ENCODE measurements at regions not wholly inside any gene's neighbourhood (a gene's known extent, or its start where the extent isn't known, plus 50 kb on each side); places are given as distances from the start of the nearest gene placed in this dataset.

DNA sequence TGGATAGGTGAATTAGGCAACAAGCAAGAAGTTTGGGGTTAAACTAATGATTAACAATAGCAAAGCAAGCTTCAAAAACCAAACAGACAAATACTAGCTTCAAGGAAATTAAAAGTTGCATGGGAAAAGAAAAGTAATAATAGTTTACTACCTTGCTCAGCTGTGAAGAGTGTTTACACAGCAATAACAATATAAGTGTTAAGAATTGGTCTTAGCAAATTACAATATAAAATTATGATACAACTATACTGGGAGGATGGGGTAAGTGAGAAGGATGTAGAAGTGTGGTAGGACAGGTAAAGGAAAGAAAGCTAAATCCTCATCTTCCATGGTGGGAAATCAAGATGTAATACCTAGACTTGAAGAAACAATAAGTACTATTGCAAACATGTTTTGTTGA lies 137.7 kb upstream of the MAFB start:
- no peaks in the 10 kb centered on the region for H3K4me1 ChIP-seq (ENCODE audit: control insufficient read depth, insufficient read depth, low read length)
- H3K4me3 ChIP-seq (ENCODE audit: low read length): no peak overlapping the region
- no peaks in the 10 kb centered on the region for H3K9me3 ChIP-seq (replicated peaks; ENCODE audit: low read length)
- H3K9ac ChIP-seq (ENCODE audit: low read depth, low read length): no peak overlapping the region
- no peaks in the 10 kb centered on the region for H3K36me3 ChIP-seq (ENCODE audit: insufficient read depth, low read length)
- no peaks in the 10 kb centered on the region for H3K27me3 ChIP-seq (ENCODE audit: control insufficient read depth, insufficient read depth, low read length)
- no peak overlapping the region for H3K4me2 ChIP-seq (ENCODE audit: low read length)

GRCh38 chr20:40835321-40835720 lies 146.3 kb upstream of the MAFB start:
- no peak overlapping the region for H3K9ac ChIP-seq (ENCODE audit: low read depth, low read length)
- no peak overlapping the region for H3K4me3 ChIP-seq (ENCODE audit: low read length)
- H3K4me2 ChIP-seq (ENCODE audit: low read length): no peak overlapping the region
- H3K4me1 ChIP-seq (ENCODE audit: control insufficient read depth, insufficient read depth, low read length): no peaks in the 10 kb centered on the region
- H3K27me3 ChIP-seq (ENCODE audit: control insufficient read depth, insufficient read depth, low read length): no peaks in the 10 kb centered on the region
- no peaks in the 10 kb centered on the region for H3K9me3 ChIP-seq (replicated peaks; ENCODE audit: low read length)
- H3K36me3 ChIP-seq (ENCODE audit: insufficient read depth, low read length): no peaks in the 10 kb centered on the region

- Histone ChIP-seq H3K4me1 (ENCODE audit: control insufficient read depth, insufficient read depth, low read length) (no peaks in the 10 kb centered on the region), H3K9ac (ENCODE audit: low read depth, low read length) (no peak overlapping the region), H3K36me3 (ENCODE audit: insufficient read depth, low read length) (no peaks in the 10 kb centered on the region), H3K4me3 (ENCODE audit: low read length) (no peak overlapping the region), H3K4me2 (ENCODE audit: low read length) (no peak overlapping the region), H3K27me3 (ENCODE audit: control insufficient read depth, insufficient read depth, low read length) (no peaks in the 10 kb centered on the region), H3K9me3 (replicated peaks; ENCODE audit: low read length) (no peaks in the 10 kb centered on the region)
These were observed 149.5 kb upstream of the MAFB start for GRCh38 chr20:40838509-40838908.

DNA sequence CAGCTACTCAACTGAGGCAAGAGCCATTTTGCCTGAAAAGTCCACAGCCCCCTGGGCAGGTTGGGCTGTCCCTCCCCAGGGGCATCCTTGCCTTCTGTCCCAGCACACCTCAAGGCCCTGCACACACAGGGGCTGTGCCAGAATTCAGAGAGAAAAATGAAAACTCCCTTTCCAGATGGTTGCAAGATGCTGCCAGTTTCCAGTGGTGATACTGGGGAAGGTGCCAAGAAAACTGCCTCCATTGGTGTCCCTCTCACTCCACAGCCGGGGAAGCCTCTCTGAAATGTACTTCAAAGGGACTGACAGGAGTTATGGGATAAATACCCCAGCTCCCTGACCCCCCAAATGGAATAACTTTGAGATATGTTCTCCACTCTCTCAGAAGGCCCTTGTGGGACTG lies 154.2 kb upstream of the MAFB start:
- Histone ChIP-seq H3K4me3 (ENCODE audit: low read length) (no peak overlapping the region), H3K9me3 (replicated peaks; ENCODE audit: low read length) (no peaks in the 10 kb centered on the region), H3K4me1 (ENCODE audit: control insufficient read depth, insufficient read depth, low read length) (no peaks in the 10 kb centered on the region), H3K4me2 (ENCODE audit: low read length) (no peak overlapping the region), H3K36me3 (ENCODE audit: insufficient read depth, low read length) (no peaks in the 10 kb centered on the region), H3K9ac (ENCODE audit: low read depth, low read length) (no peak overlapping the region), H3K27me3 (ENCODE audit: control insufficient read depth, insufficient read depth, low read length) (no peaks in the 10 kb centered on the region)

DNA sequence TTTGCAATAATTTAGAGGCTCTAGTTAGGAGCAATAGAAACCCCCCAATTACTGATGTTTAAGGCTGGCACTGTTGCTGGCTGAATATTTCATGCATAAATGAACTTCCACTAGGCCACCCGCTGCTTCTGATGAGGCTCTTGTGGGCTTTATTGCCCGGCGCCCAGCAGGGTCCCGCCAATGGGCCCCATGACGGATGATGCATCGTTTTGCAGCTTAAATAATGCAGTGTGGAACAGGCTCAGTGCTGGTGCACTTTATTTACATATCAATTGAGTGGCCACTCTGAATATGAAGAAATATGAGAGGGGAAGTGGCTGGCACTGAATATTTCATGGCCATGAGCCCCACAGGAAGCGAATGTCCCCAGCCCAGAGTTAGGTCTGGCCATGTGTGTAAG lies 155.3 kb upstream of the MAFB start:
- Histone ChIP-seq H3K36me3 (ENCODE audit: insufficient read depth, low read length) (no peaks in the 10 kb centered on the region), H3K4me2 (ENCODE audit: low read length) (no peak overlapping the region), H3K4me3 (ENCODE audit: low read length) (no peak overlapping the region), H3K4me1 (ENCODE audit: control insufficient read depth, insufficient read depth, low read length) (no peaks in the 10 kb centered on the region), H3K9me3 (replicated peaks; ENCODE audit: low read length) (no peaks in the 10 kb centered on the region), H3K27me3 (ENCODE audit: control insufficient read depth, insufficient read depth, low read length) (no peaks in the 10 kb centered on the region), H3K9ac (ENCODE audit: low read depth, low read length) (no peak overlapping the region)

DNA sequence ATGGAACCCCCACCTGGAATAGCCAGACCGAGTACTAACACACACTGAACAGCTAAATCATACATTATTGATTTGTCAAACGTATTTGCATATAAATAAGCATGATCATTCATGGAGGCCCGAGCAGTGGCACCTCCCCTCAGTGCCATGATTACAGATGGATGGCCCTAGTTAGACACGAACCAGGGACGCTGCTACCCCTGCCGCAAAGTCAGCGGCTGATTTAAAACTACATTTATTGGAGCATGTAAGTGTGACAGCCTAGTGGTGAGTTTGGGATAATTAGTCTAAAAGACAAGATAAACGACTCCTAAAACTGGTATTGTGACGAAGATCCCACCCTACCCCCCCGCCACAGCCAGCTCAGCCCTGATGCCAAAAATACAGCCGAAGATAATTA lies 159.1 kb upstream of the MAFB start:
- no peaks in the 10 kb centered on the region for H3K36me3 ChIP-seq (ENCODE audit: insufficient read depth, low read length)
- no peaks in the 10 kb centered on the region for H3K9me3 ChIP-seq (replicated peaks; ENCODE audit: low read length)
- no peaks in the 10 kb centered on the region for H3K4me1 ChIP-seq (ENCODE audit: control insufficient read depth, insufficient read depth, low read length)
- no peak overlapping the region for H3K9ac ChIP-seq (ENCODE audit: low read depth, low read length)
- no peak overlapping the region for H3K4me2 ChIP-seq (ENCODE audit: low read length)
- no peak overlapping the region for H3K4me3 ChIP-seq (ENCODE audit: low read length)
- no peaks in the 10 kb centered on the region for H3K27me3 ChIP-seq (ENCODE audit: control insufficient read depth, insufficient read depth, low read length)

DNA sequence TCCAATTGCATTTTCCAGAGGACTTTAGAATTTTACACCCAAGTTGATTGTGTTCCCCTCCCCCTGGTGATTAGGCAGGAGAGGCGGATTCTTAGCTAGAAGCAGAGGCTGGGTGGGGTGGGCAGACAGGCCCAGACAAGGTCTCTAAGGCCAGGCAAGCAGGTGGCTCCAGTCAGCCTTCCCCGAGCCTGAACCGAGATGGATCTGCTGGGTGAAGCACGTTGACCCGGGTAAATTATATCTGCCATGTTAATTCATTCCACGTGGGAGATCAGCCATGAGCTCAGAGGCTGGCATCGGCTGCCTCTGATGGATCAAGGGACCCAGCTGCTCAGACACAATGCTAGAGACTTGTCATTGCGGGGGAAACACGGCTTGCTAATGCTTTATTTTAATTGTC lies 159.5 kb upstream of the MAFB start:
- Histone ChIP-seq H3K4me2 (ENCODE audit: low read length) (no peak overlapping the region), H3K9me3 (replicated peaks; ENCODE audit: low read length) (no peaks in the 10 kb centered on the region), H3K9ac (ENCODE audit: low read depth, low read length) (no peak overlapping the region), H3K36me3 (ENCODE audit: insufficient read depth, low read length) (no peaks in the 10 kb centered on the region), H3K4me3 (ENCODE audit: low read length) (no peak overlapping the region), H3K4me1 (ENCODE audit: control insufficient read depth, insufficient read depth, low read length) (no peaks in the 10 kb centered on the region), H3K27me3 (ENCODE audit: control insufficient read depth, insufficient read depth, low read length) (no peaks in the 10 kb centered on the region)

- no peak overlapping the region for H3K4me2 ChIP-seq (ENCODE audit: low read length)
- H3K27me3 ChIP-seq (ENCODE audit: control insufficient read depth, insufficient read depth, low read length): no peaks in the 10 kb centered on the region
- H3K4me1 ChIP-seq (ENCODE audit: control insufficient read depth, insufficient read depth, low read length): no peaks in the 10 kb centered on the region
- no peak overlapping the region for H3K9ac ChIP-seq (ENCODE audit: low read depth, low read length)
- no peaks in the 10 kb centered on the region for H3K9me3 ChIP-seq (replicated peaks; ENCODE audit: low read length)
- no peaks in the 10 kb centered on the region for H3K36me3 ChIP-seq (ENCODE audit: insufficient read depth, low read length)
- H3K4me3 ChIP-seq (ENCODE audit: low read length): no peak overlapping the region
These were observed 160.4 kb upstream of the MAFB start for GRCh38 chr20:40849456-40849855.

GRCh38 chr20:40851051-40851450 lies 162.0 kb upstream of the MAFB start:
- H3K4me1 ChIP-seq (ENCODE audit: control insufficient read depth, insufficient read depth, low read length): no peaks in the 10 kb centered on the region
- H3K9me3 ChIP-seq (replicated peaks; ENCODE audit: low read length): no peaks in the 10 kb centered on the region
- H3K36me3 ChIP-seq (ENCODE audit: insufficient read depth, low read length): no peaks in the 10 kb centered on the region
- H3K27me3 ChIP-seq (ENCODE audit: control insufficient read depth, insufficient read depth, low read length): no peaks in the 10 kb centered on the region
- H3K9ac ChIP-seq (ENCODE audit: low read depth, low read length): no peak overlapping the region
- H3K4me2 ChIP-seq (ENCODE audit: low read length): no peak overlapping the region
- H3K4me3 ChIP-seq (ENCODE audit: low read length): no peak overlapping the region

- H3K27me3 ChIP-seq (ENCODE audit: control insufficient read depth, insufficient read depth, low read length): no peaks in the 10 kb centered on the region
- no peak overlapping the region for H3K4me3 ChIP-seq (ENCODE audit: low read length)
- no peak overlapping the region for H3K9ac ChIP-seq (ENCODE audit: low read depth, low read length)
- no peak overlapping the region for H3K4me2 ChIP-seq (ENCODE audit: low read length)
- H3K4me1 ChIP-seq (ENCODE audit: control insufficient read depth, insufficient read depth, low read length): no peaks in the 10 kb centered on the region
- H3K9me3 ChIP-seq (replicated peaks; ENCODE audit: low read length): no peaks in the 10 kb centered on the region
- H3K36me3 ChIP-seq (ENCODE audit: insufficient read depth, low read length): no peaks in the 10 kb centered on the region
These were observed 166.2 kb upstream of the MAFB start for GRCh38 chr20:40855269-40855668.

GRCh38 chr20:40856653-40857052 lies 167.6 kb upstream of the MAFB start:
- Histone ChIP-seq H3K4me1 (ENCODE audit: control insufficient read depth, insufficient read depth, low read length) (no peaks in the 10 kb centered on the region), H3K4me3 (ENCODE audit: low read length) (no peak overlapping the region), H3K36me3 (ENCODE audit: insufficient read depth, low read length) (no peaks in the 10 kb centered on the region), H3K9ac (ENCODE audit: low read depth, low read length) (no peak overlapping the region), H3K27me3 (ENCODE audit: control insufficient read depth, insufficient read depth, low read length) (no peaks in the 10 kb centered on the region), H3K4me2 (ENCODE audit: low read length) (no peak overlapping the region), H3K9me3 (replicated peaks; ENCODE audit: low read length) (no peaks in the 10 kb centered on the region)

GRCh38 chr20:40860487-40860902 lies 168.1 kb upstream of the TOP1 start:
- Histone ChIP-seq H3K4me2 (ENCODE audit: low read length) (no peak overlapping the region), H3K27me3 (ENCODE audit: control insufficient read depth, insufficient read depth, low read length) (no peaks in the 10 kb centered on the region), H3K4me3 (ENCODE audit: low read length) (no peak overlapping the region), H3K9ac (ENCODE audit: low read depth, low read length) (no peak overlapping the region), H3K9me3 (replicated peaks; ENCODE audit: low read length) (no peaks in the 10 kb centered on the region), H3K36me3 (ENCODE audit: insufficient read depth, low read length) (no peaks in the 10 kb centered on the region), H3K4me1 (ENCODE audit: control insufficient read depth, insufficient read depth, low read length) (no peaks in the 10 kb centered on the region)
